ENCODE measurements at regions not wholly inside any gene's neighbourhood (a gene's known extent, or its start where the extent isn't known, plus 50 kb on each side); places are given as distances from the start of the nearest gene placed in this dataset.

DNA sequence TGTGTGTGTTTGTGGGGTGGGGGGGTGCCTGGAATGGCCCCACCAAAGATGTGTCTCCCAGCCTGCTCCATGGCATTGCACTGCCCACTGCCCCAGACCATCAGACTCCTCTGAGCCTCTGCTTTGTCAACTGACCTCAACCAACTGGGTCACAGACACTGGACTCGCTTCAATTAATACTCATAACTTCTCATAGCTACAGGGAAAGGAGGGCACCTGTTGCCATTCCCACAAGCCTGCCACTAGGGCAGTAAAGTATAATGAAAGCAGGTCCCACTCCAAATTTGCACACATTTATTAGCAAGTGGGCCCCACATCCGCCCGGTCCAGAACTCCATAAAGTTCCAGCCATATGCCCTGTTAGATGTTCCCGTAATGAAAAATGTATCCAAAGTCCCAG lies 70.5 kb upstream of the PRDM11 start:
- Histone ChIP-seq H3K9ac (ENCODE audit: insufficient read depth in 1 of 2, low read length in 2 of 2) (no peak overlapping the region), H3K36me3 (ENCODE audit: control insufficient read depth in 4 of 4, insufficient read depth in 4 of 4, low read length in 4 of 4) (no peaks in the 10 kb centered on the region), H3K4me3 (no peak overlapping the region), H3K9me3 (ENCODE audit: control insufficient read depth in 4 of 4, insufficient read depth in 3 of 4, low read length in 3 of 4) (no peaks in the 10 kb centered on the region), H3K4me1 (ENCODE audit: control insufficient read depth in 5 of 5, insufficient read depth in 5 of 5, low read length in 5 of 5) (peaks cover 0 to 14% (median 5%) of the 10 kb centered on the region in 5 donors), H3K27me3 (ENCODE audit: control insufficient read depth in 3 of 3, insufficient read depth in 3 of 3, low read length in 2 of 3) (peaks cover 0 to 2% (median 0%) of the 10 kb centered on the region in 3 donors), H3K27ac (ENCODE audit: low read depth in 1 of 2, low read length in 1 of 2) (no peak overlapping the region)
- TF ChIP-seq, protein P1, sequence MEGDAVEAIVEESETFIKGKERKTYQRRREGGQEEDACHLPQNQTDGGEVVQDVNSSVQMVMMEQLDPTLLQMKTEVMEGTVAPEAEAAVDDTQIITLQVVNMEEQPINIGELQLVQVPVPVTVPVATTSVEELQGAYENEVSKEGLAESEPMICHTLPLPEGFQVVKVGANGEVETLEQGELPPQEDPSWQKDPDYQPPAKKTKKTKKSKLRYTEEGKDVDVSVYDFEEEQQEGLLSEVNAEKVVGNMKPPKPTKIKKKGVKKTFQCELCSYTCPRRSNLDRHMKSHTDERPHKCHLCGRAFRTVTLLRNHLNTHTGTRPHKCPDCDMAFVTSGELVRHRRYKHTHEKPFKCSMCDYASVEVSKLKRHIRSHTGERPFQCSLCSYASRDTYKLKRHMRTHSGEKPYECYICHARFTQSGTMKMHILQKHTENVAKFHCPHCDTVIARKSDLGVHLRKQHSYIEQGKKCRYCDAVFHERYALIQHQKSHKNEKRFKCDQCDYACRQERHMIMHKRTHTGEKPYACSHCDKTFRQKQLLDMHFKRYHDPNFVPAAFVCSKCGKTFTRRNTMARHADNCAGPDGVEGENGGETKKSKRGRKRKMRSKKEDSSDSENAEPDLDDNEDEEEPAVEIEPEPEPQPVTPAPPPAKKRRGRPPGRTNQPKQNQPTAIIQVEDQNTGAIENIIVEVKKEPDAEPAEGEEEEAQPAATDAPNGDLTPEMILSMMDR (IDR thresholded peaks at IDR 0.05; ENCODE audit: control extremely low read depth, extremely low read depth): no peak
- 94 to 99% methylated on average over 4 of the region's 4 CpGs for WGBS, 2 donors
- DNase-seq (no peak), ATAC-seq (ENCODE audit: insufficient read depth, low FRiP score) (no peak)

DNA sequence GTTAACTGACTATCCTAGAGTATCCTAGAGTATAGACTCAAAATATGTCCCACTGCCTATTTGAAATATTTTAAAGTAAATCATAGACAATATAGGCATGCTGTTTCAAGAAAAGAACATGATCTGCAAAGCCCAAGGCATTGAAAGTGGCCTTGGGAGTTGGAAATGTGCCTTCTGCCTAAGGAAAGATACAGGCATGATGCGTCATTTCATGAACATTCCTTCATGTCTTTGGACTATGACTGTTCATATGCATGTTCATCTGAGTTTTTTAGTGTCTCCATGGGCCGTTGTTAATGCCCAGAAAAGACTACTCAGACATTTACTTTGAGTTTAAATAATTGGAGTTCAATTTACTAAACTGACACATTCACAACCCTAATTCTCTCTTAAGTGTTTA lies 69.7 kb upstream of the PRDM11 start:
- ATAC-seq (ENCODE audit: insufficient read depth, low FRiP score) (no peak), DNase-seq (no peak)

DNA sequence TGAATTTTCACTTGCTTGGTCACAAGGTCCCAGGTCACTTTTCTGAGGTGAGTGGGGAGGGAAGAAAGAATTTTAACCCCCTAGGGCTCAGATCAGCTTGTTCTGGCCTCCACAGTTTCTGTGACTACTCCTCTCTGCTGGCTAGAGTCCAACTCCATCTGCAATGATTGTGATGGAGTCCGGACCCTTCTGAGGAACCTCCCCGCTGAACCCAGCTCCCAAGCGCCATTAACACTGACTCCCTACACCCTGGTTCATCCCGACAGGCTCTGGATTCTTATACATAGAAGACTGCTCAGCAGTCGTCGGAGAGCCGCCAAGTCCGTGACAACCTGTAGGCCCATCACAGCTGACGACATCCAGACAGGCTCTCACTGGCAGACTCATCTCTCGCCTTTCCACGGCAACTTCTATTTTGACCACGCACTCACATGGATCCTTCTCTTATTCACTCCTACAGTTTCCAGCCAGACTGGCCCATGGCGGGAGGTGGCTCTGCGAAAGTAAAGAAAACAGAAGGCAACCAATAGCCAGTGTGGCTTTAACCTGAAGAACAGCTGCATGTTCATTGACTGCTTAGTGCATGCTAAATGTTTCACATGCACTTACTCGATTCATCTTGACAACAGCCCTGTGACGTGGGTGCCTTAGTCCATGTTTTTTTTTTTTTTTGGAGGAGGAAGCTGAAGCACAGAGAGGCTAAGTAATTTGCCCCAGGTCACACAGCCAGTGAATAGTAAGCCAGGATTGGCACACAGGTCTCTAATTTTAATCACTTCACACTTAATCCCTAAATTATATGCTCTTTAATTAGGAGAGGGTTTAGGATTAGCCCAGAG lies 68.0 kb upstream of the PRDM11 start:
- ATAC-seq (ENCODE audit: insufficient read depth, low FRiP score) (no peak), DNase-seq (peak in 1 of 3 donors; percentile 33)
- WGBS, 2 donors: 78 to 82% methylated on average over 16 of the region's 16 CpGs
- peaks cover 0 to 14% (median 5%) of the 10 kb centered on the region in 5 donors for H3K4me1 ChIP-seq (ENCODE audit: control insufficient read depth in 5 of 5, insufficient read depth in 5 of 5, low read length in 5 of 5)
- no peaks in the 10 kb centered on the region for H3K9me3 ChIP-seq (ENCODE audit: control insufficient read depth in 4 of 4, insufficient read depth in 3 of 4, low read length in 3 of 4)
- no peaks in the 10 kb centered on the region for H3K36me3 ChIP-seq (ENCODE audit: control insufficient read depth in 4 of 4, insufficient read depth in 4 of 4, low read length in 4 of 4)
- peaks cover 0 to 6% (median 0%) of the 10 kb centered on the region in 3 donors for H3K27me3 ChIP-seq (ENCODE audit: control insufficient read depth in 3 of 3, insufficient read depth in 3 of 3, low read length in 2 of 3)
- H3K27ac ChIP-seq (ENCODE audit: low read depth in 1 of 2, low read length in 1 of 2): no peak overlapping the region
- H3K9ac ChIP-seq (ENCODE audit: insufficient read depth in 1 of 2, low read length in 2 of 2): no peak overlapping the region
- no peak overlapping the region for H3K4me3 ChIP-seq
- TF ChIP-seq, protein P1 (IDR thresholded peaks at IDR 0.05; ENCODE audit: control extremely low read depth, extremely low read depth): no peak

More for the DNA sequence above, 69.7 kb upstream of the PRDM11 start:
- no peak overlapping the region for H3K9ac ChIP-seq (ENCODE audit: insufficient read depth in 1 of 2, low read length in 2 of 2)
- H3K27ac ChIP-seq (ENCODE audit: low read depth in 1 of 2, low read length in 1 of 2): no peak overlapping the region
- peaks cover 0 to 2% (median 0%) of the 10 kb centered on the region in 3 donors for H3K27me3 ChIP-seq (ENCODE audit: control insufficient read depth in 3 of 3, insufficient read depth in 3 of 3, low read length in 2 of 3)
- no peak overlapping the region for H3K4me3 ChIP-seq
- 85 to 90% methylated on average over 2 of the region's 2 CpGs for WGBS, 2 donors
- H3K36me3 ChIP-seq (ENCODE audit: control insufficient read depth in 4 of 4, insufficient read depth in 4 of 4, low read length in 4 of 4): no peaks in the 10 kb centered on the region
- TF ChIP-seq, protein P1 (IDR thresholded peaks at IDR 0.05; ENCODE audit: control extremely low read depth, extremely low read depth): no peak
- peaks cover 0 to 14% (median 5%) of the 10 kb centered on the region in 5 donors for H3K4me1 ChIP-seq (ENCODE audit: control insufficient read depth in 5 of 5, insufficient read depth in 5 of 5, low read length in 5 of 5)
- H3K9me3 ChIP-seq (ENCODE audit: control insufficient read depth in 4 of 4, insufficient read depth in 3 of 4, low read length in 3 of 4): no peaks in the 10 kb centered on the region

Measured in lung (tissue), 11 donors.